ENCODE measurements at regions not wholly inside any gene's neighbourhood (a gene's known extent, or its start where the extent isn't known, plus 50 kb on each side); places are given as distances from the start of the nearest gene placed in this dataset.

DNA sequence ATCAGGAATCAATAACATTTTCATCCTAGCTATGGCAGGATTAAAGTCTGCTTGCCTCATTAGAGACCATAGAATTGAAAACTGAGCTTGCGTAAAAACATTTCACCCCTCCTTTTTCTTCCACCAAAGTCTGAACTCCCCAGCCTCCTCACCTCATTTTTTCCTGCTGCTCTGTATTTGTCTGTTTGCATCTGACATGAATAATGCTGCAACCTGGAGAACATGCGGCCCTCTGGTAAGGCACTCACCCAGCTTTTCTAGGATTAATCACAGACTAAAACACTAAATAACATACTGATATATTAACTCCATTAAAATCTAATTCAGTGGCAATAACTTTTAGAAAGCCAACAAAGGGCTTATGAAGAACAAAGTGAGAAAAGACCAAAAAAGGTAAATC, 677.7 kb upstream of the NRSN1 start:
- TF ChIP-seq, protein P1, sequence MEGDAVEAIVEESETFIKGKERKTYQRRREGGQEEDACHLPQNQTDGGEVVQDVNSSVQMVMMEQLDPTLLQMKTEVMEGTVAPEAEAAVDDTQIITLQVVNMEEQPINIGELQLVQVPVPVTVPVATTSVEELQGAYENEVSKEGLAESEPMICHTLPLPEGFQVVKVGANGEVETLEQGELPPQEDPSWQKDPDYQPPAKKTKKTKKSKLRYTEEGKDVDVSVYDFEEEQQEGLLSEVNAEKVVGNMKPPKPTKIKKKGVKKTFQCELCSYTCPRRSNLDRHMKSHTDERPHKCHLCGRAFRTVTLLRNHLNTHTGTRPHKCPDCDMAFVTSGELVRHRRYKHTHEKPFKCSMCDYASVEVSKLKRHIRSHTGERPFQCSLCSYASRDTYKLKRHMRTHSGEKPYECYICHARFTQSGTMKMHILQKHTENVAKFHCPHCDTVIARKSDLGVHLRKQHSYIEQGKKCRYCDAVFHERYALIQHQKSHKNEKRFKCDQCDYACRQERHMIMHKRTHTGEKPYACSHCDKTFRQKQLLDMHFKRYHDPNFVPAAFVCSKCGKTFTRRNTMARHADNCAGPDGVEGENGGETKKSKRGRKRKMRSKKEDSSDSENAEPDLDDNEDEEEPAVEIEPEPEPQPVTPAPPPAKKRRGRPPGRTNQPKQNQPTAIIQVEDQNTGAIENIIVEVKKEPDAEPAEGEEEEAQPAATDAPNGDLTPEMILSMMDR (conservative IDR thresholded peaks at IDR 0.05): no peak
- TF ChIP-seq ZFX (IDR thresholded peaks at IDR 0.05): no peak
